ENCODE measurements at regions not wholly inside any gene's neighbourhood (a gene's known extent, or its start where the extent isn't known, plus 50 kb on each side); places are given as distances from the start of the nearest gene placed in this dataset.
"Not testable (repeated sequence)": the region's sequence is repeated elsewhere in the genome, so short reads cannot be mapped to it uniquely, and the experiment has no call there.

GRCh38 chr21:9857563-9857962 lies 663.8 kb upstream of the TPTE start:
- H3K4me3 ChIP-seq (ENCODE audit: low read depth, low read length); DNase-seq (ENCODE audit: low read depth, low spot score); H3K27ac ChIP-seq (ENCODE audit: low read depth, low read length); CTCF ChIA-PET; POLR2A ChIA-PET; H3K27me3 ChIP-seq (ENCODE audit: control insufficient read depth, insufficient read depth, low read length): not testable (repeated sequence)
- H3K9me3 ChIP-seq (ENCODE audit: control insufficient read depth, insufficient read depth, low read length) = peaks cover 15% of the 10 kb centered on the region

DNA sequence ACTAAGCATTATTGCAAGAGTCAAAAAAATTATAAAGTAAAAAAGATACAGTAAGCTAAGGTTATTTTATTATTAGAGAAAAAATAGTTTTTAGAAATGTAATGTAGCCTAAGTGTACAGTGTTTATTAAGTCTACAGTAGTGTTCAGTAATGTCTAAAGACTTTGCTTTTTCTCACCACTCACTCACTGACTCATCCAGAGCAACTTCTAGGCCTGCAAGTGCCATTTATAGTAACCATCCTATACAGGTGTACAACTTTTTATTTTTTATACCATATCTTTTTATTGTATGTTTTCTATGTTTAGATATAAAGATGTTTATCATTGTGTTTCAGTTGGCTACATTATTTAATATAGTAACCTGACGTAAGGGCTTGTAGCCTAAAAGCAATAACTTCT lies 661.5 kb upstream of the TPTE start:
- POLR2A ChIA-PET; H3K4me3 ChIP-seq (ENCODE audit: low read depth, low read length); CTCF ChIA-PET; H3K27me3 ChIP-seq (ENCODE audit: control insufficient read depth, insufficient read depth, low read length); H3K27ac ChIP-seq (ENCODE audit: low read depth, low read length); DNase-seq (ENCODE audit: low read depth, low spot score): not testable (repeated sequence)
- H3K9me3 ChIP-seq (ENCODE audit: control insufficient read depth, insufficient read depth, low read length) = peaks cover 14% of the 10 kb centered on the region

DNA sequence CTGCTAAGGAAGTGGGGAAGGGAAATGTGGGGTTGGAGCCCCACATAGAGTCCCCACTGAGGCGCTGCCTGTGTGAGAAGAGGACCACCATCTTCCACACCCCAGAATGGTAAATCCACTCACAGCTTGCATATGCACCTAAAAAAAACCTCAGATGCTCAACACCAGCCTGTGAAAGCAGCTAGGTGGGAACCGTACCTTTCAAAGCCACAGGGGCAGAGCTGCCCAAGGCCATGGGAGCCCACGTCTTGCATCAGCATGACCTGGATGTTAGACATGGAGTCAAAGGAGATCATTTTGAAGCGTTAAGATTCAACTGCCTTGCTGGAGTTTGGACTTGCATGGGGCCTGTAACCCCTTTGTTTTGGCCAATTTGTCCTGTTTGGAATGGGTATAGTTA lies 658.9 kb upstream of the TPTE start:
- H3K27me3 ChIP-seq (ENCODE audit: control insufficient read depth, insufficient read depth, low read length); H3K27ac ChIP-seq (ENCODE audit: low read depth, low read length); CTCF ChIA-PET; POLR2A ChIA-PET; H3K4me3 ChIP-seq (ENCODE audit: low read depth, low read length); DNase-seq (ENCODE audit: low read depth, low spot score): not testable (repeated sequence)
- H3K9me3 ChIP-seq (ENCODE audit: control insufficient read depth, insufficient read depth, low read length) = peaks cover 20% of the 10 kb centered on the region

- DNase-seq (ENCODE audit: low read depth, low spot score); H3K27me3 ChIP-seq (ENCODE audit: control insufficient read depth, insufficient read depth, low read length); POLR2A ChIA-PET; CTCF ChIA-PET; H3K4me3 ChIP-seq (ENCODE audit: low read depth, low read length); H3K27ac ChIP-seq (ENCODE audit: low read depth, low read length): not testable (repeated sequence)
- H3K9me3 ChIP-seq (ENCODE audit: control insufficient read depth, insufficient read depth, low read length) = peaks cover 13% of the 10 kb centered on the region
Observed at GRCh38 chr21:9867815-9868214, 653.6 kb upstream of the TPTE start.

GRCh38 chr21:9873096-9873495 lies 648.3 kb upstream of the TPTE start:
- H3K27me3 ChIP-seq (ENCODE audit: control insufficient read depth, insufficient read depth, low read length); CTCF ChIA-PET; DNase-seq (ENCODE audit: low read depth, low spot score); POLR2A ChIA-PET; H3K27ac ChIP-seq (ENCODE audit: low read depth, low read length); H3K4me3 ChIP-seq (ENCODE audit: low read depth, low read length): not testable (repeated sequence)
- H3K9me3 ChIP-seq (ENCODE audit: control insufficient read depth, insufficient read depth, low read length) = peaks cover 10% of the 10 kb centered on the region

DNA sequence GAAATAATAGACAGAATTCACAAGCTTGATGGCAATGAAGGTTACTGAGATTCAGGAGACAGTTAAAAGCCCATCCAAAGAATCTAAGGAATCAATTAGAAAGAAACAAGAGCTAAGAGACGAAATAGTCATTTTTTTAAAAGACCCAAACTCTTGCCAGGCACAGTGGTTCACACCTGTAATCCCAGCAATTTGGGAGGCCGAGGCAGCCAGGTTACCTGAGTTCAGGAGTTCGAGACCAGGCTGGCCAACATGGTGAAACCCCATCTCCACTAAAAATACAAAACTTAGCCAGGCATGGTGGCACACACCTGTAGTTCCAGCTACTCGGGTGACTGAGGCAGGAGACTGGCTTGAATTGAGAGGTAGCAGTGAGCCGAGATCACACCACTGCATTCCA lies 647.2 kb upstream of the TPTE start:
- H3K4me3 ChIP-seq (ENCODE audit: low read depth, low read length); DNase-seq (ENCODE audit: low read depth, low spot score); POLR2A ChIA-PET; H3K27me3 ChIP-seq (ENCODE audit: control insufficient read depth, insufficient read depth, low read length); H3K27ac ChIP-seq (ENCODE audit: low read depth, low read length); CTCF ChIA-PET: not testable (repeated sequence)
- peaks cover 10% of the 10 kb centered on the region for H3K9me3 ChIP-seq (ENCODE audit: control insufficient read depth, insufficient read depth, low read length)

- POLR2A ChIA-PET; H3K4me3 ChIP-seq (ENCODE audit: low read depth, low read length); H3K27ac ChIP-seq (ENCODE audit: low read depth, low read length); H3K27me3 ChIP-seq (ENCODE audit: control insufficient read depth, insufficient read depth, low read length); DNase-seq (ENCODE audit: low read depth, low spot score); CTCF ChIA-PET: not testable (repeated sequence)
- H3K9me3 ChIP-seq (ENCODE audit: control insufficient read depth, insufficient read depth, low read length) = peaks cover 33% of the 10 kb centered on the region
Observed at GRCh38 chr21:9881430-9881829, 640.0 kb upstream of the TPTE start.

DNA sequence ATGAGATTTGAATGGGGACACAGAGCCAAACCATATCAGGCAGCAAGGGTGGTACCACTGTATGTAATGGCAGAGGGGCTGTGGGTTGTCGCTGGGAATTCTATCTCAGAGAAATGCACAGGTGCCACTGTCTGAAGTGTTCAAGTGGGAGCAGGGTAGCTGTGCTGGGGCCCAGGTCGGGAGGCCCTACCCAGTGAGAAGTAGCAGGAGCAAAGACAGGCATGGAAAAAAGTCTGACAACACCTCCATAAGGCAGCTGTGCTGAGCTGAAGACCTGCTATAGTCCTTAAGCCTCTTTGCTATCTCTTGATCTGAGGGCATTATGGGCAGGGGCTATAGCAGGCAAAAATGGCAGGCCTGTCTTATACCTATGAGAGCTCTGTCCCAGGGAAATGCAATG lies 638.3 kb upstream of the TPTE start:
- POLR2A ChIA-PET; DNase-seq (ENCODE audit: low read depth, low spot score): not testable (repeated sequence)

GRCh38 chr21:9883571-9884282 lies 637.7 kb upstream of the TPTE start:
- DNase-seq (ENCODE audit: low read depth, low spot score); H3K4me3 ChIP-seq (ENCODE audit: low read depth, low read length); POLR2A ChIA-PET; H3K27me3 ChIP-seq (ENCODE audit: control insufficient read depth, insufficient read depth, low read length); H3K27ac ChIP-seq (ENCODE audit: low read depth, low read length); CTCF ChIA-PET: not testable (repeated sequence)
- H3K9me3 ChIP-seq (ENCODE audit: control insufficient read depth, insufficient read depth, low read length) = peaks cover 36% of the 10 kb centered on the region

More for the DNA sequence above, 638.3 kb upstream of the TPTE start:
- H3K27ac ChIP-seq (ENCODE audit: low read depth, low read length); CTCF ChIA-PET; H3K4me3 ChIP-seq (ENCODE audit: low read depth, low read length); H3K27me3 ChIP-seq (ENCODE audit: control insufficient read depth, insufficient read depth, low read length): not testable (repeated sequence)
- H3K9me3 ChIP-seq (ENCODE audit: control insufficient read depth, insufficient read depth, low read length) = peaks cover 33% of the 10 kb centered on the region

GRCh38 chr21:9888500-9888899 lies 632.9 kb upstream of the TPTE start:
- H3K27me3 ChIP-seq (ENCODE audit: control insufficient read depth, insufficient read depth, low read length); DNase-seq (ENCODE audit: low read depth, low spot score); CTCF ChIA-PET; H3K4me3 ChIP-seq (ENCODE audit: low read depth, low read length); POLR2A ChIA-PET; H3K27ac ChIP-seq (ENCODE audit: low read depth, low read length): not testable (repeated sequence)
- peaks cover 15% of the 10 kb centered on the region for H3K9me3 ChIP-seq (ENCODE audit: control insufficient read depth, insufficient read depth, low read length)

GRCh38 chr21:9903579-9903978 lies 617.8 kb upstream of the TPTE start:
- CTCF ChIA-PET; H3K4me3 ChIP-seq (ENCODE audit: low read depth, low read length); DNase-seq (ENCODE audit: low read depth, low spot score); H3K27ac ChIP-seq (ENCODE audit: low read depth, low read length); H3K27me3 ChIP-seq (ENCODE audit: control insufficient read depth, insufficient read depth, low read length); POLR2A ChIA-PET: not testable (repeated sequence)
- H3K9me3 ChIP-seq (ENCODE audit: control insufficient read depth, insufficient read depth, low read length) = peaks cover 11% of the 10 kb centered on the region; the same call in 1 of the 2 replicates

DNA sequence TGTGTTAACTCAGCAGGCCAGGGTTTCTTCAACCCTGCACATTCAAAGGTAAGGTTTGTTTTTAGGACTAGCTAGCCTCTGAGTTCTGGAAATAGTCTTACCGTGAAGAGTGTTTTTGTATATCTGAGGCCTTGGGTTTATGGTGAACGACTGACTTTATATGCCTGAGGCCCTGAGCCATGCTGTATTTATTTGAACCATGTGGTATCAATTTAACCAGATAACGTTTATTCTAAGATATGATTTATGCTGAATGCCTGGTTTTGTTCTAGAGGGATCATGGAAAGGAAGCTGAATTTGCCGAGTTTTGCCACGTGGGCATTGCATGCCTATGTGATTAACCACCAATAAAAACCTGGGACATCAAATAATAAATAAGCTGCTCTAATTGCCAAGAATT lies 607.2 kb upstream of the TPTE start:
- DNase-seq (ENCODE audit: low read depth, low spot score); H3K4me3 ChIP-seq (ENCODE audit: low read depth, low read length); H3K27me3 ChIP-seq (ENCODE audit: control insufficient read depth, insufficient read depth, low read length); H3K27ac ChIP-seq (ENCODE audit: low read depth, low read length); H3K9me3 ChIP-seq (ENCODE audit: control insufficient read depth, insufficient read depth, low read length); CTCF ChIA-PET; POLR2A ChIA-PET: not testable (repeated sequence)

GRCh38 chr21:9919446-9919845 lies 601.9 kb upstream of the TPTE start:
- CTCF ChIA-PET; H3K9me3 ChIP-seq (ENCODE audit: control insufficient read depth, insufficient read depth, low read length); H3K27me3 ChIP-seq (ENCODE audit: control insufficient read depth, insufficient read depth, low read length); DNase-seq (ENCODE audit: low read depth, low spot score); H3K27ac ChIP-seq (ENCODE audit: low read depth, low read length); POLR2A ChIA-PET; H3K4me3 ChIP-seq (ENCODE audit: low read depth, low read length): not testable (repeated sequence)

Data from AG04450 (cell line).